ENCODE measurements at regions not wholly inside any gene's neighbourhood (a gene's known extent, or its start where the extent isn't known, plus 50 kb on each side); places are given as distances from the start of the nearest gene placed in this dataset.

GRCh38 chrX:117215683-117216082, 752.9 kb upstream of the CT83 start:
- DNase-seq = no peak

- DNase-seq = no peak
Measured at GRCh38 chrX:117196481-117196880, 733.7 kb upstream of the CT83 start.

- DNase-seq = no peak
Measured at GRCh38 chrX:117147249-117147648, 684.5 kb upstream of the CT83 start.

GRCh38 chrX:117138070-117138469, 675.3 kb upstream of the CT83 start:
- DNase-seq = no peak

GRCh38 chrX:117134983-117135382, 672.2 kb upstream of the CT83 start:
- no peak for DNase-seq

GRCh38 chrX:117120700-117121099, 657.9 kb upstream of the CT83 start:
- DNase-seq = no peak

- no peak for DNase-seq
Measured at GRCh38 chrX:117096528-117096927, 633.8 kb upstream of the CT83 start.

- DNase-seq = no peak
Measured at GRCh38 chrX:117095393-117095792, 632.6 kb upstream of the CT83 start.

GRCh38 chrX:117094149-117094548, 631.4 kb upstream of the CT83 start:
- DNase-seq = no peak

- no peak for DNase-seq
Measured at GRCh38 chrX:117093319-117093718, 630.5 kb upstream of the CT83 start.

- no peak for DNase-seq
Measured at GRCh38 chrX:117092641-117093040, 629.9 kb upstream of the CT83 start.

GRCh38 chrX:117063224-117063623, 600.4 kb upstream of the CT83 start:
- no peak for DNase-seq

- DNase-seq = no peak
Measured at GRCh38 chrX:117059848-117060247, 597.1 kb upstream of the CT83 start.

GRCh38 chrX:117053260-117053659, 590.5 kb upstream of the CT83 start:
- DNase-seq = no peak

GRCh38 chrX:117038918-117039440, 576.2 kb upstream of the CT83 start:
- DNase-seq = no peak

- DNase-seq = no peak
Measured at GRCh38 chrX:117010243-117010642, 547.5 kb upstream of the CT83 start.

GRCh38 chrX:117002981-117003380, 540.2 kb upstream of the CT83 start:
- no peak for DNase-seq

- DNase-seq = no peak
Measured at GRCh38 chrX:116975517-116975916, 512.7 kb upstream of the CT83 start.

GRCh38 chrX:116972362-116972761, 509.6 kb upstream of the CT83 start:
- DNase-seq = no peak

GRCh38 chrX:116961872-116962582, 499.3 kb upstream of the CT83 start:
- DNase-seq = peak; percentile 1

- no peak for DNase-seq
Measured at GRCh38 chrX:116930311-116930710, 467.5 kb upstream of the CT83 start.

- no peak for DNase-seq
Measured at GRCh38 chrX:116897526-116897925, 434.8 kb upstream of the CT83 start.

GRCh38 chrX:116881961-116882360, 419.2 kb upstream of the CT83 start:
- DNase-seq = no peak

- DNase-seq = no peak
Measured at GRCh38 chrX:116873671-116874070, 410.9 kb upstream of the CT83 start.

GRCh38 chrX:116872931-116873330, 410.2 kb upstream of the CT83 start:
- no peak for DNase-seq

Measured in NCI-H1105 (cell line).